Dedifferentiated amniotic fluid mesenchymal stem cell (primary cell): ENCODE measurements at regions not wholly inside any gene's neighbourhood (a gene's known extent, or its start where the extent isn't known, plus 50 kb on each side); places are given as distances from the start of the nearest gene placed in this dataset.

Source experiments
- DNase-seq: peaks from one replicate; pipeline ENCODE4 v3.0.0-alpha.2; 2016; ENCODE audit errors: extremely low spot score

- peak; percentile 31 for DNase-seq
Measured at GRCh38 chr2:176729706-176730569, 460.7 kb downstream of the MTX2 start.

- no peak for DNase-seq
Measured at GRCh38 chr2:176732780-176733179, 463.5 kb downstream of the MTX2 start.

GRCh38 chr2:176733698-176734430 lies 464.6 kb downstream of the MTX2 start:
- no peak for DNase-seq

GRCh38 chr2:176734868-176735267 lies 465.6 kb downstream of the MTX2 start:
- DNase-seq, result no peak

GRCh38 chr2:176742271-176742670 lies 470.3 kb upstream of the HNRNPA3 start:
- DNase-seq, result no peak

- DNase-seq, result no peak
Measured at GRCh38 chr2:176743671-176744070, 468.9 kb upstream of the HNRNPA3 start.

GRCh38 chr2:176744146-176744545 lies 468.4 kb upstream of the HNRNPA3 start:
- no peak for DNase-seq

GRCh38 chr2:176745543-176746200 lies 466.9 kb upstream of the HNRNPA3 start:
- DNase-seq, result no peak

GRCh38 chr2:176746411-176746810 lies 466.2 kb upstream of the HNRNPA3 start:
- no peak for DNase-seq

- DNase-seq, result no peak
Measured at GRCh38 chr2:176747506-176747905, 465.1 kb upstream of the HNRNPA3 start.

- DNase-seq, result no peak
Measured at GRCh38 chr2:176747928-176748327, 464.7 kb upstream of the HNRNPA3 start.

GRCh38 chr2:176748662-176749061 lies 463.9 kb upstream of the HNRNPA3 start:
- DNase-seq, result no peak

GRCh38 chr2:176751314-176752227 lies 461.0 kb upstream of the HNRNPA3 start:
- no peak for DNase-seq

GRCh38 chr2:176752295-176752694 lies 460.3 kb upstream of the HNRNPA3 start:
- DNase-seq, result no peak

- no peak for DNase-seq
Measured at GRCh38 chr2:176753205-176753604, 459.4 kb upstream of the HNRNPA3 start.

GRCh38 chr2:176753752-176754474 lies 458.7 kb upstream of the HNRNPA3 start:
- DNase-seq, result no peak

GRCh38 chr2:176755537-176756135 lies 457.0 kb upstream of the HNRNPA3 start:
- no peak for DNase-seq

- no peak for DNase-seq
Measured at GRCh38 chr2:176758426-176758825, 454.2 kb upstream of the HNRNPA3 start.

- DNase-seq, result no peak
Measured at GRCh38 chr2:176760439-176760838, 452.2 kb upstream of the HNRNPA3 start.

GRCh38 chr2:176763130-176763529 lies 449.5 kb upstream of the HNRNPA3 start:
- no peak for DNase-seq
